ENCODE measurements at regions not wholly inside any gene's neighbourhood (a gene's known extent, or its start where the extent isn't known, plus 50 kb on each side); places are given as distances from the start of the nearest gene placed in this dataset.
"Not testable (repeated sequence)": the region's sequence is repeated elsewhere in the genome, so short reads cannot be mapped to it uniquely, and the experiment has no call there.

GRCh38 chr1:8133657-8134430, 107.7 kb upstream of the ERRFI1 start:
- DNase-seq (ENCODE audit: low read depth, low spot score), result no peak

GRCh38 chr1:8133190-8133589, 107.1 kb upstream of the ERRFI1 start:
- no peak for DNase-seq (ENCODE audit: low read depth, low spot score)
- no peak overlapping the region for H3K4me3 ChIP-seq (ENCODE audit: low read length)

More at GRCh38 chr1:8133657-8134430, 107.7 kb upstream of the ERRFI1 start:
- H3K4me3 ChIP-seq (ENCODE audit: low read length), result no peak overlapping the region

DNA sequence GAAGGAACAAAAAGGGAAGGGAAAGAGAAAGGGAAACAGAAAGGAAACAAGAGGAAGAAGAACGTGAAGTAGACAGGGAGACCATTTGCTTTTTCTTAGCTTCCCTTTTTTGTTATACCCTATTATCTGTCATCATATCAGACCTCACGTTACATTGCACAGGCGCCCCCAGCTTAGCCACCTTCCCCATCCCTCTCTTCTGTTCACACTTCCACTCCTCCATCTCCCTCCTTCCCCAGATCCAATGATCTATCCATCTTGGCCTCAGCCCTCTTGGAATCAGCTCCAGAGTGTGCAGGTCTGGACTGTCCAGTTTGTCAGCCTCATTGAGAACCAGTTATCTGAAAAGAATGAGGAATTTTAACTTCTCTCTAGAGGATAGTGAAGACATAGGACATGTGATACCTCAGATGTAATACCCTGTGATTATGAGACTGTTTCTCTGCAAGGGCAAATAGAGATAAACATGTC, 101.1 kb upstream of the ERRFI1 start:
- no peak for DNase-seq (ENCODE audit: low read depth, low spot score)
- H3K4me3 ChIP-seq (ENCODE audit: low read length), result no peak overlapping the region

DNA sequence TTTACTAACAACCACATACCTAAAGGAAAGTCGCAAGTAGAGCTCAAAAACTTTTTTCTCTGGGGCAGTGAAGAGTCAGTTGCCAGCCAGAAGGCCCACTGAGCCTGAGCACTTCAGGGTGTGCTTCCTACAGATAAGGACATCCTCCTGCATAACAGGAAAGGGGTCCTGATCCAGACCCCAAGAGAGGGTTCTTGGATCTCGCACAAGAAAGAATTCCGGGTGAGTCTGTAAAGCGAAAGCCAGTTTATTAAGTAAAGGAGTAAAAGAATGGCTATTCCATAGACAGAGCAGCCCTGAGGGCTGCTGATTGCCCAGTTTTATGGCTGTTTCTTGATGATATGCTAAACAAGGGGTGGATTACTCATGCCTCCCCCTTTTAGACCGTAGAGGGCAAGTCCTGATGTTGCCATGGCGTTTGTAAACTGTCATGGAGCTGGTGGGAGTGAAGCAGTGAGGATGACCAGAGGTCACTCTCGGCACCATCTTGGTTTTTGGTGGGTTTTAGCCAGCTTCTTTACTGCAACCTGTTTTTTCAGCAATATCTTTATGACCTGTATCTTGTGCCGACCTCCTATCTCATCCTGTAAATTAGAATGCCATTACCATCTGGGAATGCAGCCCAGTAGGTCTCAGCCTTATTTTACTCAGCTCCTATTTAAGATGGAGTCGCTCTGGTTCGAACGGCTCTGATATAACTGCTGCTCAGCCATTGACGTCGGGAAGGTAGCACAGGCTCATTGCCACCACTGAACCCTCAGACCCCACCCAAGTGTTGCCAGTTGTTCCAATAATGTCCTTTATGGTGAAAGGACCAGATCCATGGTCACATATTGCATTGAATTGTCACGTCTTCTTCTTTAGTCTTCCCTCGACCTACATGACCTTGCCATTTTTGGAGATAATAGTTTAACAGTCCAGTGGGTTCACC, 96.6 kb upstream of the ERRFI1 start:
- no peak overlapping the region for H3K4me3 ChIP-seq (ENCODE audit: low read length)
- DNase-seq (ENCODE audit: low read depth, low spot score), result no peak

DNA sequence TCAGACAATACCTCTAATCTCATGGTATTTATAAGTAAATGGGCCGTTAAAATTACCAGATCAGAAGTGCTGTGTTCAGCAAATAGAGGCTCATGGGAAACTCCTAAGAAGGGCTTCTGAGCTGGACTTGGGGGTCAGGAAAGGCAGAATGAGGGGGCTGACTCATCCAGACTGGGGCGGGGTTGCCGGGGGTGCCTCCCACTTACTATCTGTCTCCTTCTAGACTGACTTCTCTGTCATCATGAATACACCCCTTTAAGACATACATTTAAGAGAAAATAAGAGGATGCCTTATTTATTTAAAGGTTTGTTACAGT, 96.0 kb upstream of the ERRFI1 start:
- H3K4me3 ChIP-seq (ENCODE audit: low read length), result no peak overlapping the region
- DNase-seq (ENCODE audit: low read depth, low spot score), result no peak

DNA sequence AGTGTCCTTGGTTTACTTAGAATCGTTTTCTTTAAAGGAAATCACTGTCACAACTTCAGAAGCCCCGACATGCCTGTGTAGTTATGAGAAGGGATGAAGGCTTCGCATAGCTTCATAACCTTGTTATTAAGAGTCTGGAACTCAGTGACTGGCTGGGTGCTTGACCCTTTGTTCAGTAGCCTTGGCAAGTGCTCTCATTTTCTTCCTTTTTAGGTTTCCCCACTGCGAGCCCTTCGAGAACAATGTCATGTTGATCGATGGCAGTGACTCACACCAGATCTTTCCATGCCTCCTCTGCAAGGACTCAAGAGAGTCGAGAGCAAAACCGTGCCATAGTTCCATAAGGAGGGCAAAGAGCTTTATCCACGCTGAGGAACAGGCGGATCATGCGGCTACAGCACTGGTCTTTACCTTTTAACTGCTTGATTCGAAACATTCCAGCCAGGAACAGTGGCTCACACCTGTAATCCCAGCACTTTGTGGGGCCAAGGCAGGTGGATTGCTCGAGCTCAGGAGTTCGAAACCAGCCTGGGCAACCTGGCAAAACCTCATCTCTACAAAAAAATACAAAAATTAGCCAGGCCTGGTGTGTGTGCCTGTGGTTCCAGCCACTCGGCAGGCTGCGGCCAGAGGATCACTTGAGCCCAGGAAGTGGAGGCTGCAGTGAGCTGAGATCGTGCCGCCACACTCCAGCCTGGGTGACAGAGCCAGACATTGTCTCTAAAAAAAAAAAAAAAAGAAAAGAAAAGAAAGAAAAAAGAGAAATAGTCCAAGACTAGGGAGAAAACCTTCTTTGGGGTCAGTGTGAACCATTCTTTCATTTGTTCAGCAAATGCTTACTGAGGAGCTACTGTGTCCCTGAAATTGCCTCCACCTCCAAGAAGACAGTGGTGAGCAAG, 95.4 kb upstream of the ERRFI1 start:
- DNase-seq (ENCODE audit: low read depth, low spot score), result no peak
- no peak overlapping the region for H3K4me3 ChIP-seq (ENCODE audit: low read length)

DNA sequence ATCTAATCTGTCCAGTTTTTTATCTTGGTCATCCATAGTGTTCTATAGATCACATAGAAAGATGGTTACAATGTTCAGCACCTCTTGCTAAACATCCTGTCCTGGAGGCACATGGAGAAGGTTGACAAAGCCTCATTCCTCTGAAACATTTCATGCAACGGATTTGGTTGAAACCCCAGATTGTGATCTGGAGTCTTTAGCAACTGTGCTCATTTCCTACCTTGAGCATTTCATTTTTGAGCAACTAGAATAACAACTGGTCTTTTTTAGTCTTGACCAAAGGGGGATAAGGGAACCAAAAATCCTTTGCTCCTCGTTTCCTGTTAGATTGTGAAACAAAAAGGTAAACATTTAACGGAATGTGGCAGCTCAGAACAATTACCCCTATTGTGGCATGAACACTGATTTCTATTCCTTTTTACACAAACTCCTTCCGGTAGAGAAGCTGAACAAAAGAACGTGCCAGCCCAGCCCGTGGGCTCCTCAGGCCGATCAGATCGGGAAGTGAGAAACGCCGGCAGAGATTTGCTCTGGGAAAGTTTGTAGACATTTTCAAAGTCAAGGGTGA, 94.7 kb upstream of the ERRFI1 start:
- DNase-seq (ENCODE audit: low read depth, low spot score), result no peak
- H3K4me3 ChIP-seq (ENCODE audit: low read length), result no peak overlapping the region

DNA sequence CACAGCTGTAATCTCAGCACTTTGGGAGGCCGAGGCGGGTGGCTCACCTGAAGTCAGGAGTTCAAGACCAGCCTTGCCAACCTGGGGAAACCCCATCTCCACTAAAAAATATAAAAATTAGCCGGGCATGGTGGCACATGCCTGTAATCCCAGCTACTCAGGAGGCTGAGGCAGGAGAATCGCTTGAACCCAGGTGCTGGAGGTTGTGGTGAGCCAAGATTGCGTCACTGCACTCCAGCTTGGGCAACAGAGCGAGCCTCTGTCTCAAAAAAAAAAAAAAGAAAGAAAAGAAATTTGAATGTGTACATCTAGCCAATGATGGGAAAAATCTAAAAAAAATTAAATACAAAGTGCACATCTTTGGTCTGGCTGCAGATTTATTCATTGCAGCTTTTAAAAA, 92.6 kb upstream of the ERRFI1 start:
- DNase-seq (ENCODE audit: low read depth, low spot score); H3K4me3 ChIP-seq (ENCODE audit: low read length): not testable (repeated sequence)

GRCh38 chr1:8118031-8118451, 91.9 kb upstream of the ERRFI1 start:
- no peak for DNase-seq (ENCODE audit: low read depth, low spot score)
- H3K4me3 ChIP-seq (ENCODE audit: low read length), result no peak overlapping the region

GRCh38 chr1:8116894-8117264, 90.8 kb upstream of the ERRFI1 start:
- no peak overlapping the region for H3K4me3 ChIP-seq (ENCODE audit: low read length)
- DNase-seq (ENCODE audit: low read depth, low spot score), result no peak

DNA sequence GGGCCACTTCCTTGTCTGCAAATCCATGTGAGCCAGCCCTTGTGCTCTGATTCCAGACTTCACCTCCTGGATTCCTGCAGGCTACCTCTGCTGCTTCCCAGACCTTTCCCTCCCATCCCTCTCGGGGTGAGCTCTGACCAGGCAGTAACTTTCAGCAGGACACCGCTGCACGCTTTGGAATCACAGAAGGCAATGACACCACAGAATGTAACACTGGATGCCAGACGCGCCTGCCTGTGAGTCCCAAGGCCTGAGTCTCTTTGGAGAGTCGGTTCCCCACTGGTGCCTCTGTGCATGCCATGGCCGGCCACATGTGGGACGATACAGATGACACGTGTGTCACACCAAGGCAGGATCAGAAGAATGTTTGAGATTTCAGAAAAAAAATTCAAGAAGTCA, 89.7 kb upstream of the ERRFI1 start:
- no peak overlapping the region for H3K4me3 ChIP-seq (ENCODE audit: low read length)
- no peak for DNase-seq (ENCODE audit: low read depth, low spot score)

GRCh38 chr1:8115031-8115768, 89.1 kb upstream of the ERRFI1 start:
- DNase-seq (ENCODE audit: low read depth, low spot score), result no peak
- no peak overlapping the region for H3K4me3 ChIP-seq (ENCODE audit: low read length)

DNA sequence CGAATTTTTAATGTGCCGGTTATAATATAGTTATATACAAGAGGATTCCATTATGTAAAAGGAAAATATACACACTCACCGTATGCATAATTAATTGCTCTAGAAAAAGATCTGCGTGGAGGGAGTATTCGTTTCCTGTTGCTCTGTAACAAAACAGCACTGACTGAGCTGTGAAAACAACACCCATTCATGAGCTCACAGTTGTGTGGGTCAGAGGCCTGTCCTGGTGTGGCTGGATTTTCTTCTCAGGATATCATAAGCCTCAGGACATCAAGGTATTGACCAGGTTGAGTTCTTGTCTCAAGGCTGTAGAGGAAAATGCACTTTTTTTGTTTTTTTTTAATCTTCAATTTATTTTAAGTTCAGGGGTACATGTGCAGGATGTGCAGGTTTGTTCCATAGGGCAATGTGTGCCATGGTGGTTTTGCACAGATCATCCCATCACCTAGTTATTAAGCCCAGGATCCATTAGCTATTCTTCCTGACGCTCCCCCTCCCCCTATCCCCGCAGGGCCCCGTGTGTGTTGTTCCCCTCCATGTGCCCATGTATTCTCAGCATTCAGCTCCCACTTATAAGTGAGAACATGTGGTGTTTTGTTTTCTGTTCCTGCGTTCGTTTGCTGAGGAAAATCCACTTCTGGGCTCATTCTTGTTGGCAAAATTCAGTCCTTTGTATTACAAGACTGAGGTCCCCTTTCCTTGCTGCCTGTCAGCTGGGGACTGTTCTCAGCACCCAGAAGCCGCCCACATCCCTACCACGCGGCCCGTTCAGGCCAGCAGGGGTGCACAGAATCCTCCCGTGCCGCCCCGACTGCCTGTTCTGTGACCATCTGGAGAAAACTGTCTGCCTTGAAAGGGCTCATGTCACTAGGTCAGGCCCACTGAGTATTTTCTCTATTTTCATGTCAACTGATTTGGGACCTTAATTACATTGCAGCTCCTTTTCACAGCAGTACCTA, 87.4 kb upstream of the ERRFI1 start:
- no peak for DNase-seq (ENCODE audit: low read depth, low spot score)
- H3K4me3 ChIP-seq (ENCODE audit: low read length), result no peak overlapping the region

- DNase-seq (ENCODE audit: low read depth, low spot score), result no peak
- no peak overlapping the region for H3K4me3 ChIP-seq (ENCODE audit: low read length)
Measured at GRCh38 chr1:8112611-8113261, 86.6 kb upstream of the ERRFI1 start.

DNA sequence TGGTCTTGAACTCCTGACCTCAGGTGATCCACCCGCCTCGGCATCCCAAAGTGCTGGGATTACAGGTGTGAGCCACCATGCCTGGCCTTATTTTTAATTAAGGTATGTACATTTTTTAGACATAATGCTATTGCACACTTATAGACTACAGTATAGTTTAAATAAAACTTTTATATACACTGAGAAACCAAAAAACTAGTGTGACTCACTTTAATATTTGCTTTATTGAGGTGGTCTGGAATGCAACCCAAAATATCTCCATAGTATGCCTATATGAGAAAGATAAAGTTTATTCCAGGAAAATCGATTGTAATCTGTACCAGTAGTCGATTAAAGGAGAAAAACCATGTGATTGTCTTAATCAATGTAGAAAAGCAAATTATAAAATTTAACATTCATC, 85.5 kb upstream of the ERRFI1 start:
- no peak for DNase-seq (ENCODE audit: low read depth, low spot score)
- no peak overlapping the region for H3K4me3 ChIP-seq (ENCODE audit: low read length)

- DNase-seq (ENCODE audit: low read depth, low spot score), result no peak
- no peak overlapping the region for H3K4me3 ChIP-seq (ENCODE audit: low read length)
Measured at GRCh38 chr1:8109216-8109615, 83.1 kb upstream of the ERRFI1 start.

GRCh38 chr1:8107897-8108296, 81.8 kb upstream of the ERRFI1 start:
- H3K4me3 ChIP-seq (ENCODE audit: low read length), result no peak overlapping the region
- DNase-seq (ENCODE audit: low read depth, low spot score), result no peak

Measured in Jurkat, Clone E6-1 (cell line).